ENCODE measurements at regions not wholly inside any gene's neighbourhood (a gene's known extent, or its start where the extent isn't known, plus 50 kb on each side); places are given as distances from the start of the nearest gene placed in this dataset.
"Not testable (repeated sequence)": the region's sequence is repeated elsewhere in the genome, so short reads cannot be mapped to it uniquely, and the experiment has no call there.

GRCh38 chr17:43315858-43316521 lies 82.2 kb upstream of the RNU2-1 start:
- no peak for DNase-seq

- DNase-seq = no peak
These were observed 81.6 kb upstream of the RNU2-1 start for GRCh38 chr17:43315369-43315768.

GRCh38 chr17:43314611-43315011 lies 80.8 kb upstream of the RNU2-1 start:
- no peak for DNase-seq

GRCh38 chr17:43312011-43312410 lies 78.2 kb upstream of the RNU2-1 start:
- no peak for DNase-seq

- no peak for DNase-seq
These were observed 75.9 kb upstream of the RNU2-1 start for GRCh38 chr17:43309505-43310332.

GRCh38 chr17:43308999-43309398 lies 75.2 kb upstream of the RNU2-1 start:
- no peak for DNase-seq

- not testable (repeated sequence) for DNase-seq
These were observed 71.0 kb upstream of the RNU2-1 start for GRCh38 chr17:43304792-43305191.

GRCh38 chr17:43303049-43303448 lies 69.3 kb upstream of the RNU2-1 start:
- DNase-seq = not testable (repeated sequence)

GRCh38 chr17:43299300-43300076 lies 65.7 kb upstream of the RNU2-1 start:
- not testable (repeated sequence) for DNase-seq

GRCh38 chr17:43289670-43290069 lies 55.9 kb upstream of the RNU2-1 start:
- DNase-seq = not testable (repeated sequence)

GRCh38 chr17:43283606-43284005 lies 49.8 kb upstream of the RNU2-1 start:
- DNase-seq = not testable (repeated sequence)
